BJ (cell line): ENCODE measurements at regions not wholly inside any gene's neighbourhood (a gene's known extent, or its start where the extent isn't known, plus 50 kb on each side); places are given as distances from the start of the nearest gene placed in this dataset.

Experiments
- CTCF ChIA-PET: fragments of 350-600 bp; formaldehyde crosslinking; extraction: SDS; loops from one replicate; lab custom pipeline; 2021; ENCODE audit warnings: antibody characterized with exemption, inconsistent platforms; lab: Yijun Ruan, JAX
- POLR2A ChIA-PET: fragments of 300-600 bp; sonication (Branson Sonifier 250); formaldehyde crosslinking; extraction: SDS; loops from one replicate; lab custom pipeline; 2021; ENCODE audit warnings: antibody characterized with exemption; lab: Charles Lee
- DNase-seq: peaks from one replicate; pipeline ENCODE4 v3.0.0-alpha.2; 2011; ENCODE audit warnings: low read depth
- H3K27me3 ChIP-seq: 2 replicates; pipeline ENCODE4 v1.6.0; 2011; ENCODE audit warnings: low read length; ENCODE audit not compliant: control insufficient read depth, insufficient read depth
- H3K36me3 ChIP-seq: 2 replicates; pipeline ENCODE4 v1.5.1; 2011; ENCODE audit warnings: low read length; ENCODE audit not compliant: control insufficient read depth, insufficient read depth
- H3K4me3 ChIP-seq: 2 replicates; pipeline ENCODE4 v1.5.1; 2011; ENCODE audit warnings: low read depth, mild to moderate bottlenecking, control low read depth, low read length
- TF ChIP-seq, protein P1 (sequence below): IDR thresholded peaks from 2 replicates; pipeline ENCODE4 v1.5.1; 2011; ENCODE audit warnings: low read depth, mild to moderate bottlenecking, control low read depth, inconsistent platforms, low read length, moderate library complexity; ENCODE audit not compliant: insufficient read depth

DNA sequence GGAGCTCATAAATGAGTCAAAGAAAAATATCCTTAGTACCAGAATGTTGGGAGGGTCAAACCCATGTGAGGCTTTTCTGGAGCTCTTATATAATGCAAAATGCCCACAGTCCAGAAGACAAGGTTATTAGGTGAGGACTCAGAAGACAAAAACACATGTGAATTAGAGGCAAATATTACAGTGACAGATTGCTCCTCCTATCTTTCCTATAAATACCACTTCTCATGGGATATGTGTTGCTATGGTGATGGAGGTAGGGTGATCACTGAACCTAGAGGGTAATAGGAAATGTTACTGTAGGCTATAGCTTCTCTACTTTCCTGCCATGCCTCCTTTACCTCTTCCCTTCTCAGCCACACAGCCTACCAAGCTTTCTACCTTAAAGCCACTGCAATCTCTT lies 264.6 kb downstream of the SEC61B start:
- CTCF ChIA-PET, result interaction anchor here (1.0 kb wide), 1 partner anchor 9 kb away, joined by 4 read pairs; no protein-coding TSS in a partner anchor
- H3K4me3 ChIP-seq, result no peak overlapping the region
- H3K27me3 ChIP-seq, result no peaks in the 10 kb centered on the region
- no peak for DNase-seq
- POLR2A ChIA-PET, result no interaction called here
- TF ChIP-seq, protein P1, sequence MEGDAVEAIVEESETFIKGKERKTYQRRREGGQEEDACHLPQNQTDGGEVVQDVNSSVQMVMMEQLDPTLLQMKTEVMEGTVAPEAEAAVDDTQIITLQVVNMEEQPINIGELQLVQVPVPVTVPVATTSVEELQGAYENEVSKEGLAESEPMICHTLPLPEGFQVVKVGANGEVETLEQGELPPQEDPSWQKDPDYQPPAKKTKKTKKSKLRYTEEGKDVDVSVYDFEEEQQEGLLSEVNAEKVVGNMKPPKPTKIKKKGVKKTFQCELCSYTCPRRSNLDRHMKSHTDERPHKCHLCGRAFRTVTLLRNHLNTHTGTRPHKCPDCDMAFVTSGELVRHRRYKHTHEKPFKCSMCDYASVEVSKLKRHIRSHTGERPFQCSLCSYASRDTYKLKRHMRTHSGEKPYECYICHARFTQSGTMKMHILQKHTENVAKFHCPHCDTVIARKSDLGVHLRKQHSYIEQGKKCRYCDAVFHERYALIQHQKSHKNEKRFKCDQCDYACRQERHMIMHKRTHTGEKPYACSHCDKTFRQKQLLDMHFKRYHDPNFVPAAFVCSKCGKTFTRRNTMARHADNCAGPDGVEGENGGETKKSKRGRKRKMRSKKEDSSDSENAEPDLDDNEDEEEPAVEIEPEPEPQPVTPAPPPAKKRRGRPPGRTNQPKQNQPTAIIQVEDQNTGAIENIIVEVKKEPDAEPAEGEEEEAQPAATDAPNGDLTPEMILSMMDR, result no peak
- H3K36me3 ChIP-seq, result no peaks in the 10 kb centered on the region

DNA sequence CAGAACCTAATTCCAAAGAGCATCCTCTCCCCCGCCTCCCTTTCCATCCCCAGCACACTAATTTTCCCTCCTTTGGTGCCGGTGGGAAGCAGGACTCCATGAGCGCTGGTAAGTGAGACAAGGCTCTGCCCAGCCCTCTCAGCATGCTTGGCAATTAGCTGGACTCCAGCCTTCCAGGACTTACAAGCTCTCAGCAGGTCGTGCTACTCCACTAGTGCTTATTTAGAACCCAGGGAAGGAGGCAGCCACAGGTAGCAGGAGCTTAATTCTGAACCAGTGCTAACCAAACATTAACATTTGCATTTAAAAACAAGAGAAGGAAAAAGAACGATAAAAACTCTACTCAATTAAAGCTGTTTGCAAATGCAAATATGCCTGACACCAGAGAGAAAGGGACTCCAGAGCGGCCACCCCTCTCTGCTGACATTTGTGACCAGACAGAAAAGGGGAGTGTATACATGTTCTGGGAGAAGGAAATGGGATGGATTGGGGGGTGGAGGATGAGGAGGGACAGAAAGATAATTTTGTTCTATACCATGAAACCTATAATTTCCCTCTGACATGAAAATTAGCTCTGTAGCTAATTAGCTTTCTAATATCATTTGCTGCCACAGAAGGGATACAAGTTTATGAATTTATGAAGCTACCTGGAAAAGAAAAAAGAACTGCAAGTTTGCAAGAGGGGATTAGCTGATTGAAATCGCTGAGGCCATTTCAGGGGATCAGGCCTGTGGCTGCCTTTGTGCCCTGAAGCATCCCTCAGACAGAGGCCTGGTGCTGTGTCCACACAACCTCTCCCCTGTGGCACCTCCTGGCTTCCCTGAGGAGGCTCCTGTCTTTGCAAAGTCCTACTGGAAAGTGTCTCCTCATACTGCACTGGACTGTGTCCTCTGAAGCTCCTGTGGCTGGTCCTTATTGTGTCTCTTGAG lies 266.3 kb downstream of the SEC61B start:
- ChIA-PET POLR2A (no interaction called here), CTCF (interaction anchor here (1.0 kb wide), 2 partner anchors 18 to 22 kb away, joined by 3 read pairs; no protein-coding TSS in a partner anchor)
- no peaks in the 10 kb centered on the region for H3K27me3 ChIP-seq
- TF ChIP-seq, protein P1, result no peak
- no peak for DNase-seq
- no peak overlapping the region for H3K4me3 ChIP-seq
- H3K36me3 ChIP-seq, result no peaks in the 10 kb centered on the region

DNA sequence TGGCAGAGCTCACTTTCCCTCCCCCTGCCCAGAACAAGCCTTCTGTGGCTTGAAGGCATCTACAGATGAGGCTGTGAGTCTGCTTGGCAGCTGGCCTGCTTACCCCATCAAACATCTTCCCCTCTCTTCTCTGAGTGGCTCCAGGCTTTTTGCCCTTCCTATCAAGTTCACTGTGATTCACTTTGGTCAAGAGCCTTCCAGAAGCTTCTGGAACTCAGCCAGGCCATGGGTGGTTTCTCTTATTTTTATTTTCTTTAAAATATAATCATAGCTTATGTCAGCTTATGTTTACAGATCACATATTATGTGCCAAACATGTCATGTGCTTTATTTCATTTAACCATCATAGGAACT lies 267.0 kb downstream of the SEC61B start:
- TF ChIP-seq, protein P1, result no peak
- Histone ChIP-seq H3K4me3 (no peak overlapping the region), H3K27me3 (no peaks in the 10 kb centered on the region), H3K36me3 (no peaks in the 10 kb centered on the region)
- POLR2A ChIA-PET, result no interaction called here
- DNase-seq, result no peak
- CTCF ChIA-PET, result no interaction called here

DNA sequence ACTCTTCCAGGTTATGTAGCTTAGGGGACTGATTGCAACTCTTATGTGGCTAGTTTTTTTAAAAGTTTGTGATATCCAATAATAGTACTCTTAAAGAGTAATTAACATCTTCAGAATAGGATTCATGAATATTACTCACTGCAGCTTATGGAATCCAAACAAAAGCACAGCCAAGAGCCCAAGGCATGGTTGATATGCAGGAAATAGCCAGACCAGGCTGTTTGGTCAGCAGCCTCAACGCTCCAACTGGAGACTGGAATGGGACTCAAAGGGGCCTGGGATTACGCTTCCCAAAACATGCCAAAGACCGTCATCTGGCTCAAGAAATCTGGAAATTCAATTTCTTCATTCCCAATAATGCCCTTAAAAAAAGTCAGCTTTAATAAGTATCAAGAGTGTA lies 268.6 kb downstream of the SEC61B start:
- H3K4me3 ChIP-seq, result no peak overlapping the region
- TF ChIP-seq, protein P1, result no peak
- ChIA-PET CTCF (no interaction called here), POLR2A (no interaction called here)
- H3K27me3 ChIP-seq, result no peaks in the 10 kb centered on the region
- no peaks in the 10 kb centered on the region for H3K36me3 ChIP-seq
- no peak for DNase-seq

DNA sequence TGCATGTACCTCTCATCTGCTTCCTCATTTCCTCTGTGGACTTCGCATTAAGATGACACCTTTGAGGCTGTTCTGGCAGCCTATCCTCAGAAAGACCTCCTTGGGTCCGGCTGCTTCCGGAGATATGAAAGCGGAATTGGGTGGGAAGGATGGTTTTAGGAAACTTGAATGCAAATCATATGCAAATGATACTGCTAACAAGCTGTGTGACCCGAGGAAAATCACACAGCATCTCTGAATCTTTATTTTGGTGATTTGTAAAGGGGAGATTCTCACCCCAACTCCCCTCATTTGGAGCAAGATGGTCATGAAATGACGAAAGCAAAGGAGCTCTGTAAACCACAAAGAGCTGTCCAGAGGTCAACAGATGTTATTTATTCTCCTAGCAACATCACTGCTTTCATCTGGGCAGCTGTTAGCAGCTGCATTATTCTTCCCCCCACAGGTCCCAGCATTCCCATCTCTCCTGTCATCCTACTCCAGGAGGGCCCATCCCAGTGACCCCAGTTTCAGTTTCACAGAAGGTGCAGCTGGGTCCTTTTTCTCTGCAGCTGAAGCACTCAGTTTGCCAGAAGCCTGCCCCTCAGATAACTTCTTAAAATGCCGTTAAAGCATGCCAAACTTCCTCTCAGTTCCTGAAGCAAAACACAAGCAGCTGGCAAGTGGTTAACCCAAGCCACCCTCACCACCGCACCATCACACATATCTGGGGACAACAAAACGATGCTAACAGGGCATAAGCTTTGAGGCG lies 269.5 kb downstream of the SEC61B start:
- Histone ChIP-seq H3K4me3 (no peak overlapping the region), H3K27me3 (no peaks in the 10 kb centered on the region), H3K36me3 (no peaks in the 10 kb centered on the region)
- TF ChIP-seq, protein P1, result no peak
- no peak for DNase-seq
- CTCF ChIA-PET, result interaction anchor here (0.7 kb wide), 1 partner anchor 14 kb away, joined by 4 read pairs; no protein-coding TSS in a partner anchor
- POLR2A ChIA-PET, result no interaction called here
